T-cell (primary cell): ENCODE measurements at regions not wholly inside any gene's neighbourhood (a gene's known extent, or its start where the extent isn't known, plus 50 kb on each side); places are given as distances from the start of the nearest gene placed in this dataset.

ENCODE experiments used
- ATAC-seq, 4 experiments: fragments of 200-7000 bp in 3 of 4; fragments of 150-1000 bp in 1 of 4; cut with Tn5 transposase; replicated peaks in 1 of 4; 1 replicate in 3 of 4; 2 replicates in 1 of 4; pipeline ENCODE4 v1.10.0; 2021; ENCODE audit warnings: moderate library complexity in 3 of 4, mild to moderate bottlenecking in 2 of 4, moderate number of reproducible peaks in 1 of 4
- CTCF ChIA-PET, 2 donors: fragments of 300-600 bp; sonication (Branson Sonifier 250); formaldehyde crosslinking; loops; one replicate each; lab custom pipeline; 2022; ENCODE audit warnings: antibody characterized with exemption in 2 of 2; lab: Charles Lee
- POLR2A ChIA-PET, 2 donors: fragments of 300-600 bp; sonication (Branson Sonifier 250); formaldehyde crosslinking; loops; one replicate each; lab custom pipeline; 2022; ENCODE audit warnings: antibody characterized with exemption in 2 of 2; lab: Charles Lee
- DNase-seq, 35 experiments: peaks; one replicate each; pipeline versions ENCODE4 v3.0.0 to v3.0.0-alpha.2; 2013 to 2023
- H3K27ac ChIP-seq: one replicate; pipeline ENCODE4 v1.5.1; 2013; ENCODE audit warnings: low read length
- H3K27me3 ChIP-seq, 2 experiments: replicated peaks in 1 of 2; 1 replicate in 1 of 2; 2 replicates in 1 of 2; pipeline versions ENCODE4 v1.6.1 to v1.7.0; 2013; ENCODE audit warnings: low read length in 1 of 2, mixed read lengths in 1 of 2; ENCODE audit not compliant: control insufficient read depth in 2 of 2, insufficient read depth in 2 of 2; ENCODE audit errors: extremely low read depth in 1 of 2
- H3K36me3 ChIP-seq, 2 donors: 1 replicate in 1 of 2; 2 replicates in 1 of 2; pipeline versions ENCODE4 v1.6.1 to v1.7.0; 2013; ENCODE audit warnings: low read length in 1 of 2; ENCODE audit not compliant: control insufficient read depth in 2 of 2, insufficient read depth in 1 of 2; ENCODE audit errors: extremely low read depth in 1 of 2
- H3K4me1 ChIP-seq, 2 experiments: 1 replicate in 1 of 2; 2 replicates in 1 of 2; pipeline versions ENCODE4 v1.6.1 to v1.7.0; 2013; ENCODE audit warnings: low read length in 2 of 2, mixed read lengths in 1 of 2; ENCODE audit not compliant: insufficient read depth in 2 of 2, control insufficient read depth in 1 of 2; ENCODE audit errors: extremely low read depth in 1 of 2
- H3K4me3 ChIP-seq, 2 donors: 1 replicate in 1 of 2; 2 replicates in 1 of 2; pipeline versions ENCODE4 v1.5.1 to v1.7.0; 2013; ENCODE audit warnings: mild to moderate bottlenecking in 2 of 2, low read length in 1 of 2, moderate library complexity in 1 of 2; ENCODE audit not compliant: control insufficient read depth in 1 of 2; ENCODE audit errors: extremely low read depth in 1 of 2
- H3K9me3 ChIP-seq: 2 replicates; pipeline ENCODE4 v1.7.0; 2013
- H3K27ac Mint-ChIP-seq, 2 donors: one replicate each; pipeline ENCODE4 v1.8.0; 2020 to 2021; ENCODE audit warnings: mild to moderate bottlenecking in 2 of 2, mixed read lengths in 2 of 2
- H3K27me3 Mint-ChIP-seq, 2 donors: one replicate each; pipeline ENCODE4 v1.8.0; 2021 to 2022; ENCODE audit warnings: mixed read lengths in 2 of 2
- H3K36me3 Mint-ChIP-seq: one replicate; pipeline ENCODE4 v1.8.0; 2021; ENCODE audit warnings: mixed read lengths
- H3K4me1 Mint-ChIP-seq, 3 donors: one replicate each; pipeline ENCODE4 v1.8.0; 2020 to 2022; ENCODE audit warnings: mixed read lengths in 3 of 3, mild to moderate bottlenecking in 1 of 3
- H3K4me3 Mint-ChIP-seq, 3 donors: one replicate each; pipeline ENCODE4 v1.8.0; 2020 to 2022; ENCODE audit warnings: mild to moderate bottlenecking in 3 of 3, mixed read lengths in 3 of 3, moderate library complexity in 3 of 3
- H3K9me3 Mint-ChIP-seq, 3 donors: one replicate each; pipeline ENCODE4 v1.8.0; 2020 to 2022; ENCODE audit warnings: mixed read lengths in 3 of 3
- WGBS: methylation state at CpG from one replicate; pipeline ENCODE4 v1.1.5; 2013; ENCODE audit warnings: missing lambda C conversion rate; ENCODE audit not compliant: insufficient coverage; 5-methylcytosine and 5-hydroxymethylcytosine counted together

- no peaks in the 10 kb centered on the region for H3K36me3 ChIP-seq
- H3K4me3 Mint-ChIP-seq, result no peak overlapping the region
- peaks cover 10 to 27% (median 13%) of the 10 kb centered on the region in 3 donors for H3K9me3 Mint-ChIP-seq
- H3K9me3 ChIP-seq, result peaks cover 6% of the 10 kb centered on the region
- no peaks in the 10 kb centered on the region for H3K4me1 ChIP-seq
- no peak overlapping the region for H3K27ac Mint-ChIP-seq
- DNase-seq (no peak), ATAC-seq (no peak)
- H3K36me3 Mint-ChIP-seq, result no peaks in the 10 kb centered on the region
- H3K27me3 ChIP-seq, result no peaks in the 10 kb centered on the region
- 71% methylated on average over 4 of the region's 6 CpGs for WGBS
- ChIA-PET POLR2A (no interaction called here), CTCF (no interaction called here)
- H3K4me1 Mint-ChIP-seq, result no peaks in the 10 kb centered on the region
- no peak overlapping the region for H3K4me3 ChIP-seq
- H3K27me3 Mint-ChIP-seq, result no peaks in the 10 kb centered on the region
- H3K27ac ChIP-seq, result no peak overlapping the region
Observed at GRCh38 chr11:41826085-41826484, 366.6 kb upstream of the LRRC4C start.

DNA sequence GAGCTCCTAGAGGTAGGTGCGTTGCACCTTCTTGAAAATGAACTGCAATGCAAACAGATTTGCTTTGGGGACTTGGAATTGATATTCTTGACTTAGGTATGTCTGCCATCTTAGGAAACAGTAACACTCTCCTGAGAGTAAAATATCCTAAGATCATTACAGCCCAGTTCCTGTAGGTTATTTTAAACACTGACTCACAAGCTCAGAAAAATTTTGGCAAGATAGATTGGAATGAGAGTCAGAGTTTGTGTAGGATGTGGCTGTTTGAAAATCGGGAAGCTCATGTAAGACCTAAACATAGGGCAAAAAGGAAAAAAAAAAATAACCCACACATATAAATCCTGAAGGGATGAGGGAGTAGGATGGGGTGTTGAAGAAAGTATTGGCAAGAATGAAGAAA, 377.0 kb upstream of the LRRC4C start:
- no CpG with 5 or more reads among the region's 2 CpGs for WGBS
- ATAC-seq, result no peak
- Mint-ChIP-seq H3K4me1 (no peaks in the 10 kb centered on the region), H3K27ac (no peak overlapping the region), H3K27me3 (no peaks in the 10 kb centered on the region), H3K36me3 (no peaks in the 10 kb centered on the region), H3K4me3 (no peak overlapping the region), H3K9me3 (peaks cover 12 to 25% (median 22%) of the 10 kb centered on the region in 3 donors)
- Histone ChIP-seq H3K36me3 (no peaks in the 10 kb centered on the region), H3K4me1 (no peaks in the 10 kb centered on the region), H3K27ac (no peak overlapping the region), H3K4me3 (no peak overlapping the region), H3K9me3 (peaks cover 2% of the 10 kb centered on the region), H3K27me3 (no peaks in the 10 kb centered on the region)
- no peak for DNase-seq
- ChIA-PET CTCF (no interaction called here), POLR2A (no interaction called here)

GRCh38 chr11:41842673-41843072, 383.2 kb upstream of the LRRC4C start:
- DNase-seq (no peak), ATAC-seq (no peak)
- no peak overlapping the region for H3K4me3 ChIP-seq
- H3K27ac ChIP-seq, result no peak overlapping the region
- H3K36me3 ChIP-seq, result no peaks in the 10 kb centered on the region
- H3K27me3 ChIP-seq, result no peaks in the 10 kb centered on the region
- ChIA-PET POLR2A (no interaction called here), CTCF (no interaction called here)
- Mint-ChIP-seq H3K36me3 (no peaks in the 10 kb centered on the region), H3K27me3 (no peaks in the 10 kb centered on the region), H3K4me1 (no peaks in the 10 kb centered on the region), H3K4me3 (no peak overlapping the region), H3K27ac (no peak overlapping the region), H3K9me3 (peaks cover 3 to 12% (median 9%) of the 10 kb centered on the region in 3 donors)
- no peaks in the 10 kb centered on the region for H3K9me3 ChIP-seq
- no peaks in the 10 kb centered on the region for H3K4me1 ChIP-seq
- WGBS, result 64% methylated on average over 5 of the region's 8 CpGs

DNA sequence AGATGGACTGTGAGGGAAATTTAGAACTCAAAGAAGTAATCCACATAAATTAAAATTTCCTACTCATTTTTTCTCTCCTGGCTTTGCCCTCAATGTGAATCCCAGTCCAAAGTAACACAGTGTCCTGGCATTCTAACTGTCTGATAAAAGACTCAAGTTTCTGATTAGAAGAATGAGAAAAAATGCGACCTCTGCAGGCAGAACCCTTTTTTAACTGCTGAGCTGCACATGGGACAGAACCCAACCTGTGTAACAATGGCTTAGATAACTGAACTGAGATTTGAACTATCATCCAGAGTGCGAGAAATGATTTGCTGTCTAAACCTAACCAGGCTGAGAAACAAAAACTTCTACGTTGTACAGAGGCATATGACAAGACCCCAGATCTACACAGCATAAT, 385.6 kb upstream of the LRRC4C start:
- CTCF ChIA-PET, result interaction anchor here in 1 of 2 donors (0.6 kb wide), 1 partner anchor 248 kb away, joined by 4 read pairs; no protein-coding TSS in a partner anchor
- no peak overlapping the region for H3K27ac Mint-ChIP-seq
- ATAC-seq (no peak), DNase-seq (no peak)
- no peak overlapping the region for H3K4me3 Mint-ChIP-seq
- no CpG with 5 or more reads among the region's 3 CpGs for WGBS
- Histone ChIP-seq H3K9me3 (no peaks in the 10 kb centered on the region), H3K27ac (no peak overlapping the region), H3K36me3 (no peaks in the 10 kb centered on the region), H3K4me3 (no peak overlapping the region), H3K27me3 (no peaks in the 10 kb centered on the region), H3K4me1 (no peaks in the 10 kb centered on the region)
- no peaks in the 10 kb centered on the region for H3K4me1 Mint-ChIP-seq
- POLR2A ChIA-PET, result no interaction called here
- no peaks in the 10 kb centered on the region for H3K27me3 Mint-ChIP-seq
- H3K9me3 Mint-ChIP-seq, result peaks cover 9 to 14% (median 12%) of the 10 kb centered on the region in 3 donors
- H3K36me3 Mint-ChIP-seq, result no peaks in the 10 kb centered on the region

DNA sequence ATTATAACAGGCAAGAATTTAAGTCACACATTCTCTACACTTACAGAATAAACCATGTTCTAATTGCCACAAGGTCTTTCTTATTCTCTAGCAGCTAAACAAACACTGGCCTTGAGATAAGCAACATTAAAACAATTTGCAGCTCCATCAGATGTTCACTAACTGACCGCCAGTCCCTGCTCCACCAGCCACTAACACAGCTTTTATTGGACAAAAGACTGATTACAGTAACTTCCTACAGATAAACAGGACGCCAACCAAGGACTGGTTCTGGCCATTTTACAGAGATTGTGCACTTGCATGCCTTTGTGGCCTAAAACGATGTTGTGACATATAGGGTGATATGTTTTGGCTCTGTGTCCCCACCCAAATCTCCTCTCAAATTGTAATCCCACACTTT, 388.9 kb upstream of the LRRC4C start:
- POLR2A ChIA-PET, result no interaction called here
- Mint-ChIP-seq H3K9me3 (peaks cover 15 to 26% (median 21%) of the 10 kb centered on the region in 3 donors), H3K27me3 (no peaks in the 10 kb centered on the region), H3K36me3 (no peaks in the 10 kb centered on the region), H3K4me1 (no peaks in the 10 kb centered on the region), H3K4me3 (no peak overlapping the region), H3K27ac (no peak overlapping the region)
- Histone ChIP-seq H3K27me3 (no peaks in the 10 kb centered on the region), H3K27ac (no peak overlapping the region), H3K9me3 (peaks cover 2% of the 10 kb centered on the region), H3K36me3 (no peaks in the 10 kb centered on the region), H3K4me3 (no peak overlapping the region), H3K4me1 (no peaks in the 10 kb centered on the region)
- CTCF ChIA-PET, result no interaction called here
- ATAC-seq, result no peak
- no peak for DNase-seq
- WGBS, result 67% methylated on average over 1 of the region's 3 CpGs

GRCh38 chr11:41849250-41849649, 389.8 kb upstream of the LRRC4C start:
- Histone ChIP-seq H3K9me3 (peaks cover 2% of the 10 kb centered on the region), H3K36me3 (no peaks in the 10 kb centered on the region), H3K27me3 (no peaks in the 10 kb centered on the region), H3K27ac (no peak overlapping the region), H3K4me3 (no peak overlapping the region), H3K4me1 (no peaks in the 10 kb centered on the region)
- peaks cover 15 to 26% (median 25%) of the 10 kb centered on the region in 3 donors for H3K9me3 Mint-ChIP-seq
- WGBS, result 20% methylated on average over 1 of the region's 1 CpG
- no peaks in the 10 kb centered on the region for H3K4me1 Mint-ChIP-seq
- H3K4me3 Mint-ChIP-seq, result no peak overlapping the region
- POLR2A ChIA-PET, result no interaction called here
- ATAC-seq (no peak), DNase-seq (no peak)
- H3K27ac Mint-ChIP-seq, result no peak overlapping the region
- no peaks in the 10 kb centered on the region for H3K27me3 Mint-ChIP-seq
- no peaks in the 10 kb centered on the region for H3K36me3 Mint-ChIP-seq
- CTCF ChIA-PET, result no interaction called here

- Histone ChIP-seq H3K4me1 (no peaks in the 10 kb centered on the region), H3K27me3 (no peaks in the 10 kb centered on the region), H3K9me3 (peaks cover 4% of the 10 kb centered on the region), H3K4me3 (no peak overlapping the region), H3K36me3 (no peaks in the 10 kb centered on the region), H3K27ac (no peak overlapping the region)
- ATAC-seq, result no peak
- Mint-ChIP-seq H3K27ac (no peak overlapping the region), H3K9me3 (peaks cover 25 to 34% (median 31%) of the 10 kb centered on the region in 3 donors), H3K4me3 (no peak overlapping the region), H3K4me1 (no peaks in the 10 kb centered on the region), H3K36me3 (no peaks in the 10 kb centered on the region), H3K27me3 (no peaks in the 10 kb centered on the region)
- no peak for DNase-seq
- ChIA-PET CTCF (no interaction called here), POLR2A (interaction anchor here in 1 of 2 donors (0.6 kb wide), 1 partner anchor 9 kb away, joined by 4 read pairs; no protein-coding TSS in a partner anchor)
Observed at GRCh38 chr11:41851743-41852142, 392.3 kb upstream of the LRRC4C start.
